NCI-H2081 (cell line): ENCODE measurements at regions not wholly inside any gene's neighbourhood (a gene's known extent, or its start where the extent isn't known, plus 50 kb on each side); places are given as distances from the start of the nearest gene placed in this dataset.
"Not testable (repeated sequence)": the region's sequence is repeated elsewhere in the genome, so short reads cannot be mapped to it uniquely, and the experiment has no call there.

Experiments
- DNase-seq, 2 experiments: peaks; one replicate each; lab custom pipeline; 2025; lab: John Stamatoyannopoulos, UW

DNA sequence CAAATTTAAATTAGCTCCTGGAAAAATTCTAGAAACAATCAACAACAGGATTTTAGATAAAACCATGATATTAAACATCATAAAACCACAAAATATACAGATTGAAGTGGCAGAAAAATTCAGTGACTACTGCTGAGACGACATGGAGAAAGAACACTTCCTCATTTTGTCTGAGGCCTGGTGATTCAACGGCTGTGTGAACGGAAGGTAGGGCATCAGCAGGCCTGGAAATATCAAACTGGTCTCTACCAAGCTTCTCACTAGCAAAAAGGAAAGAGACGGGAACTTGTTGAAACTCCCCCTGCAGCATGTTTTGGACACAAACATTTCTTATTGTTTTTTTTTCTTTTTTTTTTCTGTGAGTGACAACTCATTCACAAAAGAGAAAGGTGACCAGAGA lies 58.0 kb upstream of the AHI1 start:
- DNase-seq: no peak

DNA sequence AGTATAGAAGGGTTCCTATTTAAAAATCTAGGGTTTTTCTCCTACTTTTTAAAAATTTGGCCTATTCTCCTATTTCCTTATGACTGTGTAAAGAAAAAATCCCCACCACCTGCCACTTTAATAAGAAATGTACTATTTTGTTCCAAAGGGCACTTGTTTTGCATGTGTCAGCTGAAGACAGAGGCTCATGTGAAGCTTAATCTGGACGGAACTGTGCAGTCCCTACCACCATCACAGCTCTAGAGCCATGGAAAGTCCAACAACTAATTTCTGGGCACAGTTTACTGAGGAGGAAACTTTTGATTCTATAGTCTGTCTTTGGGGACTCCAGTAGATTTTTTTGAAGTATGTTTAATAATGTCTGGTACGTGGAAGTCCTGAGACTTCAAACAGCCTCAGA lies 60.0 kb upstream of the AHI1 start:
- no peak for DNase-seq

DNA sequence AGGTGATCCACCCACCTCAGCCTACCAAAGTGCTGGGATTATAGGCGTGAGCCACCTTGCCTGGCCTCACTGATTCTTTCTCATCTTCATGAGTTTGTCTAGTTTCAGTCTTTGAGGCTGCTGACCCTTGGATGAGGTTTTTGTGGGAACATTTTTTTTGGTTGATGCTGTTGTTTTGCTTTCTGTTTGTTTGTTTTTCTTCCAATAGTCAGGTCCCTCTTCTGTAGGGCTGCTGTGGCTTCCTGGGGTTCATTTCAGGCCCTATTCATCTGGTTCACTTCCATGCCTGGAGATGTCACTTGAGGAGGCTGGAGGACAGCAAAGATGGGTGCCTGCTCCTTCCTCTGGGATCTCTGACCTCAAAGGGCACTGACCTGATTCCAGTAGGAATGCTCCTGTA lies 68.1 kb upstream of the AHI1 start:
- DNase-seq: not testable (repeated sequence)

DNA sequence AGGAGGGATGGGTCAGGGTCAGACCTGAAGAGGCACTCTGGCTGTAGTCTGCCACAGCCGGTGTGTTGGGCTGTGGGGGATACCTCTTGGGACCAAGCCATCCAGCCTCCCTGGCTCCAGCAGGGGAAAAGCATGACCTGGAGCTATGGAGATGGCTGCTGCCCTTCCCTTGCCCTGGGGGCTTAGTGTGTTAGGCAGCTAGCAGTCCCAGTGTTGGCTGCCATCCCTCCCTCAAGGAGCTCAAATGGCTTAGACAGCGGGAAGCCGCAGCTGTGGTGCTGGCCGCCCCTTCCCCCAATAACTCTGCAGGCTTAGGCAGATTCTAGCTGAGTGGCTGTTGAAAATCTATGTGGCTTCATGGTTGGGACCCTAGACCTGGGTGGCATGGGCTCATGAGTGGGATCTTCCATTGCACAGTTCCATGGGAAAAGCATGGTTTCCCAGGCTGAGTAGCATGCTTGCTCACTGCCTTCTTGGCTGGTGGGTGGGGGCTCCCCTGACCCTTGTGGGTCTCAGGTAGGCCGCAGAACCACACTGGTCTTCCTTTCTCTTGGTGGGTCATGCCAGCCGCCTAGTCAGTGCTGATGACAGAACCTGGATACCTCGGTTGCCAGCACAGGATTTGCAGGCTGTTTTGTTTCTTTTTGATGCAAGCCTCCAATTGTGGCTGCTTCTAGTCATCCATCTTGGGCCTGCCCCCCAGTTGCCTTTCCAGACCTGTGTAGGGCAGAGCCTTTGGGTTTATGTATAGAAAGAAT lies 69.0 kb upstream of the AHI1 start:
- no peak for DNase-seq

DNA sequence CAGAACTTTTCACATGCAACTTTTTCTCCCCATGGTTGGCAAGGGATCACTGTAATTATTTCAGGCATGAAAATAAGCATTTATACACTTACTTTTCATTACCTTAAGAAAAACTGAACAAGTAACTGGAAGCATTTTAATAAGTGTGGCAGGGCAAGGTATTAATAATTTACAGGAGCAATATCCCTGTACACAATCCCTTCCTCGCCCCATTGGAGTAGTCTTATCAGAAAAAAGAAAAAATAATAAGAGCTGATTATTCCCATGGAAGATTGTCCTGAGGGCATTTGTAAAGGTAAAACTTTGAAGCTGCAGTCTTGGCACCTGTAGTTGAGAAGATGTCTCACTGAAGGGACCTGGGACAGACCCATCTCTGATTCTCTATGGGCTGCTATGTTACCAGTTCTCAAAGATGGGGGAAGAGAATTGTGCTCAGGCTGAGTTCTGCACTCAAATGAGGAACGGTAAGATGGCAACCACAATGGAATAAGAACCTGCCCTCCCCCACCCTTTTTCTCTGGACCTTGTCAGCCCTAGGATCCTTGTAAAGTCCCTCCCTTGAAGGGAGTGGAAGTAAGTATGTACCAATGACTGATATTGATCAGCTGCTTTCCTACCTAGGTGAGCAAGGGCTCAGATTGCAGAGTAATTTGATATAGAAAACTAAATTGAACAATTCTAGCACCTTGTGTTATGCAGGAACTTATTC lies 70.0 kb upstream of the AHI1 start:
- DNase-seq: no peak

DNA sequence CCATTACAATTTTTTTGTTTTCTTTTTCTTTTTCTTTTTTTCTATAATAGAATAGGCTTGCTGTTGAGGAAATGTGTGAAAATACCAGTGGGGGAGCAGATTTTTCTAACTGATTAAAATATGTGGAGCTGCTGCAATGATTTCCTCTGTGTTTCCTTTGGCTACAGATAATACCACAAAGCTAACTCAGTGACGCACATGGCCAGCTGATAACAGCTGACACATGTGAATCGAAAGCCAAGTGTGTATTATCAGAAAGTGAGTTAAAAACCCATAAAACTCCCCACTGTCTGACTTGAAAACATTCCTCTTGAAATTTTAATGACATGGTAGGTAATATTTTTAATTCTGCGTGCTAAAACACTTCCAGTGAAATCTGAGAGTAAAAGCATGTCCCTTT lies 70.8 kb upstream of the AHI1 start:
- DNase-seq: no peak

DNA sequence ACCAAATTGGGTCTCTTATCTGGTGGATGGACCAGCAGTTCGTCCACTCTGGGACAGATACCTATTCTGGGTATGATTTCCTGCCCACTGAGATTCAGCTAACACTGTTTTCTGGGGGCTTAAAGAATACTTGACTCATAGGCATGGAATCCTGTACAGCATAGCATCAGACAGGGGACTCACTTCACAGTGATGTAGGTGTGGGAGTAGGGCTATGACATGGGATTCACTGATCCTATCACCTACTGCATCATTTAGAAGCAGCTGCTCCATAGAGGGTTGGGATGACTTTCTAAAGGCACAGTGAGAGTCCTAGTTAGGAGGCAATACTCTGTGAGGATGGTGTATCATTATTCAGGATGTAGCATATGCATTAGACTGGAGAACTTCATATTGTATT lies 74.5 kb upstream of the AHI1 start:
- no peak for DNase-seq

DNA sequence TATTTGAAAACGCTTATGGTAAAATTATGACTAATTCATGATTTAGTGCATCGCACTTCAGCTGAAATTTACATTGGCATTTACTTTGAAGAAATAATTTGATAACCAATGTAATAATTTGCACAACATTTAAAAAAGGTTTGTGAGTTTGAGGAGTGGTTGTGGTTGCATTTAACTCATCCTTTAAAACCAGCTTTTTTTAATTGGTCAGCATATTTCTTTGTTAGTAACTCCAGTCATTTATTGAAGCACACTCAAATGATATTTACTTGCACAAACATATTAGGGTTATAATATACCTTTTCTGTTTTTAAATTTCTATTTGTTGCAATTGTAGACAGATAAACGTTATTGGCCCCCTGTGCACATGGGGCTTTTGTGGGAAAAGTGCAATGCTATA lies 78.1 kb upstream of the AHI1 start:
- DNase-seq: no peak

DNA sequence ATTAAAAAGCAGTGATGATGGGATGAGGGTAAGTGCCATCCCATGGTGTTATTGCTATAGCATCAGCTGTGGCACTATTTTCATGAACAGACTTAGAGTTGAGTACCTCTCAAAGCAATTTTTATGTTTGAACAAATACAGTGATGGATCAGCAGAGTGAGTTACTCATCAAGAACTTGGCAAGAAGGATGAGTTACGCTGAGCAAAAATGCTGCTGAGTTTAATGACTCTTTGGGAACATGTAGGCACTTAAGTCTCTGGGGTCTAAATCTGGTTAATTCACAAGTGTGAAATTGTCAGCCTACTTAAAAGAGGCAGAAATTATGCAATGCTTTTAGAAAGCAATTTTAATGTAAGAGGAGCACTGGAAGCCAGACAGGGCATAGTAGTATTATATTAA lies 78.5 kb upstream of the AHI1 start:
- DNase-seq: no peak

DNA sequence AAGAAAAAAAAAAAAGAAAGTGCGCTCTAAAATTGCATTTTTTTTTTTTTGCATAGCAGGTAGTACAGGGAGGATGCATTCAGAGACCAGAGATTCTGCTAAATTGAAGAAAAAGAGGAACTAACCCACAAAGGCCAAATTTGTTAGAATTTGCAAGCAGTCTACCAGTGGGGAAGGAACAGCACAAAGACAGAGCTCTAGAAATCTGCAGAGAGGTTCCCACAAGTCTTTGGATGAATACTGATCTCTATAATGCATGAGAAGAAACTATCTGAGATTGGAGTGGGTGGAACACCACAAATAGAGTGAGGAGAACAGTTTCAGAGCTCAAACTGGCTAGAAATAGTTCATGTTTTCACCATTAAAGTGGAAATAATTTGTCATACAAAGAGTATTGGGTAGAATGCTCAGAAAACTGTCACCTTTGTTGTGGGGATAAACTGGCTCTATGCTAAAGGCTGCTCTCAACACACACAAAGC lies 79.6 kb upstream of the AHI1 start:
- no peak for DNase-seq

DNA sequence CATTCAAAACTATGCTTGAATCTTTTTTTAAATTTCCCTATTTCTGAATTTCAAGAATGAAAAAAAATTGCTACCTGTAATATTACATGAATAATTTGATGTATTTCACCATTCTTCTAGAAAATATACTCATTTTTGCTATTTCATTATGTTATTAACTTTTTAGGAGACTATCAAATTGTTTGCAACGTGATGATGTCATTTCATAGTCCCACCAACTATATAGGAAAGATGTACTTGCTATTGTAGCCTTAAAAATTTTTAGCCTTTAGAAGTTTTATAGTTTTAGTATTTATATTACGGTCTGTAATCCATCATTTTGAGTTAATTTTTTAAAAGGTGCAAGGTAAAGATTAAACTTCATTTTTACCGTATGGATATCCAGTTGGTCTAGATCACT lies 81.4 kb upstream of the AHI1 start:
- DNase-seq: no peak

DNA sequence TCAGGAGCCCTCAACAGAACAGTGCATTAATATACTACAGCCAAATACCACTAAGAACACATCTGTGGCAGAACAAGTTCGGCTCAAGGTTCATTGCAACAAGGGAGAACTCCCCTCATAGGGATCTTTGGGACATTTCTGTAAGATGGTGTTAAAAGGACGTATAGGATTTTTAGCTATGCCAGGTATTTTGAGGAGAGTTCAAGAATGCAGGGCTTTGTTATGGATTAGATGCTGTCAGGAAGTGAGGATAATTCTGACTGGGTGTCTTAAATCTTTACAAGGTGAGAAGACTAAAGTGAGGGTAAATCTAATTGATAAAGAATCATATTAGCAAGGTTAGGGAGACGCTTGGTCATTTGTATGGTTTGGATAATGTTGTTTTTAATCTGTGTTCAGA lies 83.7 kb upstream of the AHI1 start:
- no peak for DNase-seq

DNA sequence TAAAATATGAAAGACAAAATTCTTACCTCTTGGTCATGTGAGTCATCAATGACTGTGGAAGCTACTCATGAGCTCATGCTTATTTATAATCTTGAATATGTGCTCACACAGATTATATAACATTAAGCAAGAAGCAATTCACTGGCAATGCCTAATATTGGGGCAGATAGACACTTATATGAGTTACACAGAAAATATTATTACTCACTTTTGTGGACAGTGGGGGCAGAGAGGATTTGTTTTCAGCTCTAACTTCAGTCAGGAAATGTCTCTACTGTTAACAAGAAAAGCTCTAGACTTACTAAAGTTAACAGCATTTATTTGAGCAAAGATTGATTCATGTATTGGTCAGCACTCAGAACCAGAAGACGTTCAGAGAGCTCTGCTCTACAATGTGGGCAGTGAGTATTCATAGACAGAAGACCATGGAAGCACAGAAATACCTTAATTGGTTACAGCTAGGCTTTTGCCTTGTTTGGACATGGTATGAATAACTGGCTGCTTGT lies 85.8 kb upstream of the AHI1 start:
- DNase-seq: no peak

DNA sequence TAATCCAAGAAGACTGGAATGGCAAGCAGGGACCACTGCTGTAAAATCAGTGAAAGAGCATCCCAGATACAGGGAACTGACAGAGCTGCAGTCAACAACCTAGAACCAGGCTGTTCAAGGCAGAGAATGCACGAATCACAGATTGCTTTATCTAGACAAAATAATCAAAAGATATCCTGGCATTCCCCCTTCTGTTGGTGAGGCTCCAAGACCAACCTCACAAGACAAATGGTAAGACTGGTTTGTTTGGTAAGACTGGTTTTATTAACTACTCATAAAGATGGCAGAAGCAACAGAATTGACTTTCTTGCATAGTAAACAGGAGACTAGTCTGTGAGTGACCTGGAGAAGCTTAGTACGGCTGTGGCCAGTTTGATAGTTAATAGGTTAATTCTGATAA lies 88.8 kb upstream of the AHI1 start:
- DNase-seq: no peak

DNA sequence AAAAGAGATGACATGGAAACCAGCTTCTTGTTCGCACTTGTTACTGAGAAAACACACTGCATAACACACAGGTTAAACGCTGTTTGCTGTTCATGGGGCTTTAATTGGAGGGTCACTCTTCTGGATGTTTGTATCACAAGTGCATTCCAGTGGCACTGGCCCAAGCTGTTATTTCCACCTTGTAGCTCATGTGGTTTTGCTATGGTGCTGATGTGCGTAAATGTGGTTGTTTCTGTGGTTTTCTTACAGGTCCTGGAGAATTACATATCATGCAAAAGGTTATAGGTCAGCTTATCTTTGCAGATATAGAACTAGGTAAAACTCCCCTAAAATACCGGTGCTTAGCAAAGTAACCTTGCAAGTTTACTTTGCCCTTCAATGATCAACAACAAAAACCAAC lies 89.3 kb upstream of the AHI1 start:
- no peak for DNase-seq

DNA sequence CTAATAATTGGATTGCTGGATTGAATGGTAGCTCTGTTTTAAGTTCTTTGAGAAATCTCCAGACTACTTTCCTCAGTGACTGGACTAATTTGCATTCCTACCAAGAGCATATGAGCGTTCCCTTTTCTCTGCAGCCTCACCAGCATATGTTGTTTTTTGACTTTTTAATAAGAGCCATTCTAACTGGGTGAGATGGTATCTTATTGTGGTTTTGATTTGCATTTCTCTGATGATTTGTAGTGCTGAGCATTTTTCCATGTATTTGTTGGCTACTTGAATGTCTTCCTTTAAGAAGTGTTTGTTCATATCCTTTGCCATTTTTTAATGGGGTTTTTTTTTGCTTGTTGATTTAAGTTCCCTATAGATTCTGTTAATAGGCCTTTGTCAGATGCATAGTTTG lies 94.7 kb upstream of the AHI1 start:
- DNase-seq: no peak

DNA sequence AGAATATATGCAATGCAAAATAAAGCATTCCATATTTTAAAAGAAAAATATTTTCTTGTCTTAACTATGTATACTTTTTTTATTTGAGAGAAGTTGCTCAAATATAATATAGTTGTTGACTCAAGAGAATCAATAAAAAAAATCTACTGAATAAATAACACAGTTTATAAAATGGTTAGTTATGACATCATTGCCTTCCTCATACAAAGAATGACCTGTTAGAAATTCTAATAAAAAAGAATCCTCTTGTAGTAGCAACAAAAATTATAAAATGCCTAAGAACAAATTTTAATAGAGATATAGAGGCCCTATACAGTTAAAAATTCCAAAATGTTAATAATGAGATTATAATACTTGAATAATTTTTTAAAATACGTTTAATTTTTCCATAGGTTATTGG lies 96.5 kb upstream of the AHI1 start:
- no peak for DNase-seq

DNA sequence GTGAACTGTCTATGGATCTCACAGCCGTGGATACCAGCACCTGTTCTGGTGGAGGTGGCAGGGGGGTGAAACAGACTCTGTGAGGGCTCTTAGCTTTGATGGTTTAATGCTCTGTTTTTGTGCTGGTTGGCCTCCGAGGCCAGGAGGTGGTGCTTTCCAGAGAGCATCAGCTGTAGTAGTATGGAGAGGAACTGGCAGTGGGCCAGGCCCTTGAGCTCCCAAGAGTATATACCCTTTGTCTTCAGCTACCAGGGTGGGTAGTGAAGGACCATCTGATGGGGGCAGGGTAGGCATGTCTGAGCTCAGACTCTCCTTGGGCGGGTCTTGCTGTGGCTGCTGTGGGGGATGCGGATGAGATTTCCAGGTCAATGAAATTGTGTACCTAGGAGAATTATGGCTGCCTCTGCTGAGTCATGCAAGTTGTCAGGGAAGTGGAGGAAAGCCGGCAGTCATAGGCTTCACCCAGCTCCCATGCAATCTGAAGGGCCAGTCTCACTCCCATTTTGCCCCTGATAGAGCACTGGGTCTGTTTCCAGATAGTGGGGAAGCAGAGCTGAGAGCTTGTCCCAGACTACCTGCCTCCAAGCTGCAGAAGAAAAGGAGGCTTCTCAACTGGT lies 102.7 kb upstream of the AHI1 start:
- DNase-seq: no peak

DNA sequence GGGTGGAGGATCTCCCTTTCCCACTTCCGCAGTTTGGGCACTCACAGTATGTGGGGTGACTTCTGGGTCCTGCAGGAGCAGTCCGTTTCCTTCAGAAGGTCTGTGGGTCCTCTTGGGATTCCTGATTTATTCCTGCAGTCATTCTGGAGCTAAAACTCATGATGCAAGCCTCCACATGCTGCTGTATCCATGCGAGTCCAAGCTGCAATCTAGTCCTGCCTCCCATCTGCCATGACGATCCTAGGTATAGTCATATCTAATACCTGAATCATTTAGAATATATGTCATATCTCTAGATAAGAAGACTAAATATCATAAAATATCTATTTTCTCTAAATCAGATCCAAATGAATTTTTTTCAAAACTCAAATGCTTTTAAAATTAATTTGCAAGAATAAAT lies 103.4 kb upstream of the AHI1 start:
- DNase-seq: no peak

DNA sequence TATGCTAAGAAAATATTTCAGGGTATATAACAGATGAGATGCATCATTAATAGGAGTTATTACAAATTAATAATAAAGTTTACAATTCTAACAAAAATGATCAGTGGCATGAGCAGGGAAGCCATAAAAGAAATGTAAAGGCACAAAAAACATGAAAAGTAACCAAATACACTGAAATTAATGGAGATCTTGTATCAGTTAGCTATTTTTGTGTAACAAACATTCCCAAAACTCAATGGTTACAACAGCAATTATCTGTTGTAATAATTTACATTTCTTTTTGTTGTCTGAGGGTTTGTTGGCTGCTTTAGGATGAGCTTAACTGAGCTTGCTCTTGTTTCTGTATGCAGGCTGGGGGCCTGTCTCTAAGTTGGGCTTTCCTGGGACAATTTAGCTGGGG lies 104.3 kb upstream of the AHI1 start:
- DNase-seq: no peak

DNA sequence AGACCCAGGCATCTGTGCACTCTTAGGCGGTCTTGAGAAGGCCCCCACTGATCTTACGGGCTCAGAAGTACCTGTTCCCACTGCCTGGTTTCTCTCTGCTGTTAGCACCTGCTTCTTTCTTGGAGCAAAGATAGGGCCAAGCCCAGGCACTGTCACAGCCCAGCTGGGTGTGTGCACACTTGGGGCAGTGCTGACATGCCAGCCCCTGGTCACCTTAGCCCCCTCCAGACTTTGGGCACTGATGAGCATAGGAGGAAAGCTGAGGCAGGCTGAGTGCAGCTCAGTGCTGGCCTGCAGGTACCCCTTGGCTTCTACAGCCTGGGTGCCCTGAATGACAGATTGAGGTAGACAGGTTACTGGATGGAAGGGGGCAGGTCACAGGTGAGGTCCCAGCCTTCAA lies 105.7 kb upstream of the AHI1 start:
- DNase-seq: no peak

DNA sequence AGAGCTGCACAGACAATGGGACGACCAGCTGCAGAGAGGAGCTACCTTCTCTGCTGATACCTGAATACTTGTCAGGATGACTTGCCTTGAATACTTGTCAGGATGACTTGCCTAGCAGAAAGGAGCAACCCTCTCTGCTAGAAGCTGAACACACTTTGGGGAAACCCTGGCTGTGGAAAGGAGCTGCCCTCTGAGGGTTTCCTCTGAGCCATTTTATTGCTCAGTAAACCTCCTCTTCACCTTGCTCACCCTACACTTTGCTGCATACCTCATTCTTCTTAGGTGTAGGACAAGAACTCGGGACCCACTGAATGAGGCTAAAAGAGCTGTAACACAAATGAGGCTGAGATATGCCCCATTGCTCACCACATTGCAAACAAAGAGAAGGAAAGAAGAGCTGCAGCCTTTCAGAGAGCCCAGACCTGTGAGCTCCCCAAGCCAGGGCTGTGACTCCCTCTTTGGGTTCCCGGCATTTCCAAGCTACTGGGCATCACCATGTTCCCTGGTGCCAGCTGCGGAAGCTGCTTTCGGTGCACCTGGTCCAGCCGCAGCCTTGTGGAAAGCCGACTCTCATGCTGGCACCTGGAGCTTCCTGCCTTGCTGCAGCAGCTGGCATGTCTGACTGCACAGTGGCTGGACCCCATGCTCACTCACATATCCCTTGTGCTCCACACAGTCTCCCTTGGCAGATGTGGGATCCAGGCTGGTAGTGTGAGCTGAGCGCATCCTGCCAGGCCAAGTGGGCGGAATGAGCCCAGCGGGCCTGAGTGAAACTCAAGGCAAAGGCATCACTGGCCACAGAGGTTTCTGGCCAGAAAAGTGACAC lies 106.7 kb upstream of the AHI1 start:
- no peak for DNase-seq
